Stimulated activated naive CD8-positive, alpha-beta T cell treated with anti-CD3 and anti-CD28 coated beads, Interleukin-15, Interleukin-2, amounts not matched to agents 100 ng/mL and 50 ng/mL, for 24 hours (primary cell): ENCODE measurements at regions not wholly inside any gene's neighbourhood (a gene's known extent, or its start where the extent isn't known, plus 50 kb on each side); places are given as distances from the start of the nearest gene placed in this dataset.

Experiments used
- H3K27ac Mint-ChIP-seq: one replicate; pipeline ENCODE4 v1.8.0; 2021; ENCODE audit warnings: mild to moderate bottlenecking, mixed read lengths
- H3K27me3 Mint-ChIP-seq: one replicate; pipeline ENCODE4 v1.8.0; 2021; ENCODE audit warnings: mixed read lengths
- H3K36me3 Mint-ChIP-seq: one replicate; pipeline ENCODE4 v1.8.0; 2021; ENCODE audit warnings: low read depth, mixed read lengths
- H3K4me1 Mint-ChIP-seq: one replicate; pipeline ENCODE4 v1.8.0; 2021; ENCODE audit warnings: low read depth, mixed read lengths
- H3K4me3 Mint-ChIP-seq: one replicate; pipeline ENCODE4 v1.8.0; 2021; ENCODE audit warnings: mild to moderate bottlenecking, mixed read lengths
- H3K9me3 Mint-ChIP-seq: one replicate; pipeline ENCODE4 v1.8.0; 2021; ENCODE audit warnings: mixed read lengths

- Mint-ChIP-seq H3K4me1 (peaks cover 38% of the 10 kb centered on the region), H3K27ac (no peak overlapping the region), H3K36me3 (no peaks in the 10 kb centered on the region), H3K27me3 (peaks cover 19% of the 10 kb centered on the region), H3K9me3 (no peaks in the 10 kb centered on the region), H3K4me3 (no peak overlapping the region)
Measured at GRCh38 chr9:95736891-95737522, 138.5 kb upstream of the ERCC6L2 start.

DNA sequence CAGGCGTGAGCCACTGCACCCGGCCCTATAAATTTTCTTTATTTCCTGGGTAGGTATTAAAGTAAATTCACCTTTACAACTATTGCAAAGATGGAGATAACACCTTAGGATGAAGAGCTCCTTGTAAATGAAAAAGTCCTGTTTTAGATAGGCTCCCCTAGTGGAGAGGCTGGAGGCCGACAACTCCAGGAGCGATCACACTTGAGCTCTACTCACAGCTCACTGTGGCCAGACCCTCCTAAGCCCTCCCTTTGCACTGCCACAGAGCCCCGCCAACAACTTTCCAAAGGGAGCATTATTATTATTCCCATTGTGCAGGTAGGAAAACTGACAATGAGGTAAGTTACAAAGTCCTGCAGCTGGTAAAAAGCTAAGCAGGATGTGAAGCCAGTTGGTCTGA lies 139.1 kb upstream of the ERCC6L2 start:
- Mint-ChIP-seq H3K4me1 (peaks cover 40% of the 10 kb centered on the region), H3K9me3 (peaks cover under 1% of the 10 kb centered on the region), H3K27ac (no peak overlapping the region), H3K36me3 (no peaks in the 10 kb centered on the region), H3K27me3 (peaks cover 22% of the 10 kb centered on the region), H3K4me3 (no peak overlapping the region)

DNA sequence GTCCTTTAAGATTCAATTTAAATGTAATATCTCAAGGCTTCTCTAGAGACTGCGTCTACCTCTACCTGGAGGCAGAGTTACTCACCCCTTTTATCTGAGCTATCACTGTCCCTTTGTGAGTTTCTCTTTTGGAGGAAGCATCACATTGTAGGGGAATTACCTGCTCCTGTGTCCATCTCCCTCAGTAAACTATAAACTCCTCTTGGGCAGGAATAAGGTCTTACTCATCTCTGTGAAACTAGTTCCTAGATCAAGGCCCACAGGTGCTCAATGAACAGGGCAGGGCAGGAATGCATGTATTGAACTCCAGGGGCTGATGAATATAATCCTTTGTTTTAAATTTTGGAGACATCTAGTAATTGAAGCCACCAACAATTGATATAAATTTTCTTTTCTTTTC lies 139.8 kb upstream of the ERCC6L2 start:
- Mint-ChIP-seq H3K9me3 (peaks cover 4% of the 10 kb centered on the region), H3K36me3 (no peaks in the 10 kb centered on the region), H3K4me1 (peaks cover 39% of the 10 kb centered on the region), H3K27ac (no peak overlapping the region), H3K4me3 (no peak overlapping the region), H3K27me3 (peaks cover 27% of the 10 kb centered on the region)

DNA sequence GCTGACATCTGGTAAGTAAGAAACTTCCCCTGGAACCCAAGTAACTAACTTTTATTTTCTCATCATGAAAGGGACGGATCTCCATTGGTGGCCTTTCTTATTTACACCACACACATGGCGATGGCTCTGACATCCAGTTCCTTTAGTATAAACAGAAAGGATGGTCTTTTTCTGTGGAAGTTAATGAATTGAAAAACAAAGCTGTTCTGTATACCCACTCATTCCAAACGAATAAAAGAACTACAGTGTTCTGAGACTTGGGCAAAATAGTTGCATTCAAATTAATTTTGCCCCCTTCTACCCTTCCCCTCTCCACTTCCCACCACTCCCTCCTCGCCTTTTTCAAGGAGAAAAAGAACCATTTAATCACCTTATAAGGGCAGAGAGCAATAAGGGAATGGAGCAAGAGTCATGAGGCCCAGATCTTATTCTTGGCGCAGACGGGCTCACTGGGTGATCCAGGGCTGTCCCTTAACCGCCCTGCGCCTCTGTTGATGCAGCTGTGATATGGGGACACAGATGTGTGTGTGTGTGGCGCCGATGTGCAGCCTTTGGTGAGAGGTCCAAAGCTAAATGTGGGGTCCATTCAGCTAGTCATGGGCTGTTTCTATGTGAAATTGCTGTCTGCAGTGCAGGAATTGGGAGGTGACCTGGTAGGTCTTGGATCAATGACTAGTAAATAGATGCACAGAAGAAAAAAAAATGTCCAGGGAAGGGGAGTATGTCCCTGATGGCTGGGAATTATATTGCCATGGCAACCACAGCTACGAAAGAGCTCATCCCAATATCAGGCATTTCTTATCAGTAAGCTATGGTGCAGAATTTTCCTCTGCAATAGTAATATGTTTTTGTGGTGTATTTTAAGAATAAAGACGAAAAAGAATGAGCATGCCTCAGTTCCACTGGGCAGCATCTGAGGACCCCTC lies 141.5 kb upstream of the ERCC6L2 start:
- Mint-ChIP-seq H3K9me3 (peaks cover 4% of the 10 kb centered on the region), H3K4me3 (no peak overlapping the region), H3K4me1 (peaks cover 36% of the 10 kb centered on the region), H3K36me3 (no peaks in the 10 kb centered on the region), H3K27me3 (peaks cover 24% of the 10 kb centered on the region), H3K27ac (peak overlapping the region; percentile 58)

DNA sequence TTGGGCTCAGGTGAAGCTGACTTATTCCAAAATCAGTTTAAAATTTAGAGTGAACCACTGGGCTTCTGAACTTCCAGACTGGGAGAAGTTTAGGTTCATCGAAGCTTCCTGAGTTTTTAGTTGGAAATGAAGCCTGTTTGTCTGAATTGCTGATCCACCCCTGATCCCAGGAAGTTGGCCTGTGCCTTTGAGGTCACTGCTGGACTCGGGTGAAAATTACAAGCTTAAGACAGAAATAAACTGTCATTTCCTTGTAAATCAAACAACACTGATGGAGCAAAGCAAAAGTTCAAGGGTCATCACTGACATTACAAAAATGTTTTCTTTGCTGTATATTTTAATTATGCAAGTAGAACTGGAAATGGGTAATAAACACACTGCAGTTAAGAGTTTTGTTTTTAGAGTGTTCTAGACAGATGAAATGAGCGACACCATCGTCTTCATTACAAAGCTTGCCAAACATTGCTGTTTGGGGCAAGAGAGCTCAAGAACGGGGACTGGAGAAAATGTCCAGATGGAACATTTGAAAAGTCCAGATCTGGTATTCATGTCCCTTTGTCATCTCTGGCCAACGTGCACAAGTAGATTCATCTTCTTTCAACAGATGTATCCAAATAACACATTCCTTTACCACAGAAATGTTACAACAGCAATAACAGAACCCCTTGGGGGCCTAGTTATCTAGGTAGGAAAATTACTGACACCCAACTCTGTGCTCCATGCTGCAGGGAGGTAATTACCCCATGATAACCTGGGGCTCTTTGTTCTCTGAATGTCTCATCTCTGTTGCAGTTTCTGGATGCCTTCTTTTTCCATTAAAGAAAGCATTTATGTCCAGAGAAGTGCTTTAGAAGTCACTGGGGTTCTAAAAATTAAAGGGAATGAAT lies 142.4 kb upstream of the ERCC6L2 start:
- Mint-ChIP-seq H3K27ac (peak overlapping the region; percentile 58), H3K4me1 (peaks cover 36% of the 10 kb centered on the region), H3K27me3 (peaks cover 24% of the 10 kb centered on the region), H3K9me3 (peaks cover 4% of the 10 kb centered on the region), H3K36me3 (no peaks in the 10 kb centered on the region), H3K4me3 (no peak overlapping the region)

DNA sequence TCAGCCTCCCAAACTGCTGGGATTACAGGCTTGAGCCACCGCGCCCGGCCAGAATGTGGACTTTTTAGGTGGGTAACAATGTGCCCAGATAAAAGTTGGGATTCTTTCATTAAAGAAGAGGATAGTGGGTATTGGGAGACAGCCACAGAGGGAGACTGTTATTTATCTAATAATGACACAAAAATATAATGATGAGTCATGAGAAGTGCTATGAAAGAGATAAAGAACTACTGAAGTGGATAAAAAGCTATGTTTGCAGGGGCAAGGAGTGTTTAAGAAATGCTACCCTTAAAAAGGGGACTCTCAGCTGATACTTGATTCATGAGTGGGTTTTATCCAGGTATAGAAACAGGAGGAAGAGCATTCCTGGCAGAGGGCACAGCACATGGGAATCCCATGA lies 143.6 kb upstream of the ERCC6L2 start:
- H3K4me3 Mint-ChIP-seq: no peak overlapping the region
- peak overlapping the region; percentile 26 for H3K27ac Mint-ChIP-seq
- H3K36me3 Mint-ChIP-seq: no peaks in the 10 kb centered on the region
- peaks cover 4% of the 10 kb centered on the region for H3K9me3 Mint-ChIP-seq
- H3K27me3 Mint-ChIP-seq: peaks cover 24% of the 10 kb centered on the region
- peaks cover 43% of the 10 kb centered on the region for H3K4me1 Mint-ChIP-seq

- H3K36me3 Mint-ChIP-seq: peaks cover 5% of the 10 kb centered on the region
- peaks cover 11% of the 10 kb centered on the region for H3K9me3 Mint-ChIP-seq
- no peak overlapping the region for H3K27ac Mint-ChIP-seq
- H3K4me3 Mint-ChIP-seq: no peak overlapping the region
- peaks cover 53% of the 10 kb centered on the region for H3K4me1 Mint-ChIP-seq
- peaks cover 16% of the 10 kb centered on the region for H3K27me3 Mint-ChIP-seq
Measured at GRCh38 chr9:95729669-95730368, 145.7 kb upstream of the ERCC6L2 start.

DNA sequence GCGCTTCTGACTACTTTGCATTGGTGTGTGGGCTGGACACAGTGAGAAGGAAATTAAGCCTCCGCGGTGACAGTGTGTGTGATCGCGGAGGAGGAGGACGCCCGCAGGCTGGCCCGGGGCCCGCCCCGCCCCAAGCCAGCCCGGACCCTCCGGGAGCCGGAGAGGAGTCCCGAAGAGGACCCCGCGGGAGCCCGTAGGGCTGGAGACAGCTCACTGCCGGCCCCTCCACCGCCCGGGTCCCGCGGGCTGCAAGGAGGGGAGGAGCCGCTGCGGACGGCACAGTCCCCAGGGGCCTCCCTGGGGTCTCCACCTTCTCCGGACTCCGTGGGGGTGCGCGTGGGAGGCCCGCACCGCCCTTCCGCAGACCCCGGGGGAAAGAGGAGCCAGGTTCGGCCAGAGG lies 146.4 kb upstream of the ERCC6L2 start:
- H3K4me1 Mint-ChIP-seq: peaks cover 53% of the 10 kb centered on the region
- peaks cover 12% of the 10 kb centered on the region for H3K27me3 Mint-ChIP-seq
- no peak overlapping the region for H3K4me3 Mint-ChIP-seq
- H3K9me3 Mint-ChIP-seq: peaks cover 11% of the 10 kb centered on the region
- no peak overlapping the region for H3K27ac Mint-ChIP-seq
- peaks cover 5% of the 10 kb centered on the region for H3K36me3 Mint-ChIP-seq

GRCh38 chr9:95727947-95728520 lies 147.5 kb upstream of the ERCC6L2 start:
- Mint-ChIP-seq H3K4me1 (peaks cover 52% of the 10 kb centered on the region), H3K4me3 (no peak overlapping the region), H3K27ac (no peak overlapping the region), H3K36me3 (peaks cover 5% of the 10 kb centered on the region), H3K9me3 (peaks cover 11% of the 10 kb centered on the region), H3K27me3 (peaks cover 11% of the 10 kb centered on the region)

- no peak overlapping the region for H3K27ac Mint-ChIP-seq
- peaks cover 11% of the 10 kb centered on the region for H3K9me3 Mint-ChIP-seq
- peaks cover 10% of the 10 kb centered on the region for H3K27me3 Mint-ChIP-seq
- peaks cover 55% of the 10 kb centered on the region for H3K4me1 Mint-ChIP-seq
- H3K4me3 Mint-ChIP-seq: no peak overlapping the region
- H3K36me3 Mint-ChIP-seq: peaks cover 5% of the 10 kb centered on the region
Measured at GRCh38 chr9:95726756-95727155, 148.7 kb upstream of the ERCC6L2 start.

- Mint-ChIP-seq H3K27me3 (peaks cover 4% of the 10 kb centered on the region), H3K9me3 (peaks cover 7% of the 10 kb centered on the region), H3K36me3 (peaks cover 5% of the 10 kb centered on the region), H3K4me1 (peaks cover 55% of the 10 kb centered on the region), H3K27ac (peak overlapping the region; percentile 91), H3K4me3 (peak overlapping the region; percentile 39)
Measured at GRCh38 chr9:95725045-95725444, 150.4 kb upstream of the ERCC6L2 start.

- H3K27me3 Mint-ChIP-seq: peaks cover 4% of the 10 kb centered on the region
- H3K36me3 Mint-ChIP-seq: peaks cover 5% of the 10 kb centered on the region
- peaks cover 7% of the 10 kb centered on the region for H3K9me3 Mint-ChIP-seq
- peak overlapping the region; percentile 91 for H3K27ac Mint-ChIP-seq
- peak overlapping the region; percentile 39 for H3K4me3 Mint-ChIP-seq
- peaks cover 55% of the 10 kb centered on the region for H3K4me1 Mint-ChIP-seq
Measured at GRCh38 chr9:95724253-95724991, 151.1 kb upstream of the ERCC6L2 start.

GRCh38 chr9:95722141-95722540 lies 153.3 kb upstream of the ERCC6L2 start:
- peaks cover 50% of the 10 kb centered on the region for H3K4me1 Mint-ChIP-seq
- H3K27me3 Mint-ChIP-seq: peaks cover 4% of the 10 kb centered on the region
- H3K36me3 Mint-ChIP-seq: peaks cover 5% of the 10 kb centered on the region
- H3K4me3 Mint-ChIP-seq: no peak overlapping the region
- peaks cover 14% of the 10 kb centered on the region for H3K9me3 Mint-ChIP-seq
- H3K27ac Mint-ChIP-seq: peak overlapping the region; percentile 9
